Keratinocyte (primary cell): ENCODE measurements at regions not wholly inside any gene's neighbourhood (a gene's known extent, or its start where the extent isn't known, plus 50 kb on each side); places are given as distances from the start of the nearest gene placed in this dataset.

Experiments
- EZH2 ChIP-seq: IDR thresholded peaks from one replicate; pipeline ENCODE4 v1.6.1; 2012; ENCODE audit warnings: inconsistent platforms, mild to moderate bottlenecking, low read length, moderate library complexity
- TF ChIP-seq, protein P1 (sequence below), 3 experiments: IDR thresholded peaks in 1 of 3; conservative IDR thresholded peaks in 1 of 3; optimal IDR thresholded peaks in 1 of 3; 2 replicates in 2 of 3; 3 replicates in 1 of 3; pipeline versions ENCODE3 to v1.5.1; 2011; ENCODE audit warnings: low read length in 3 of 3, mild to moderate bottlenecking in 3 of 3, moderate library complexity in 2 of 3, control low read depth in 1 of 3, inconsistent platforms in 1 of 3; ENCODE audit not compliant: insufficient read depth in 2 of 3; ENCODE audit errors: extremely low read depth in 1 of 3

DNA sequence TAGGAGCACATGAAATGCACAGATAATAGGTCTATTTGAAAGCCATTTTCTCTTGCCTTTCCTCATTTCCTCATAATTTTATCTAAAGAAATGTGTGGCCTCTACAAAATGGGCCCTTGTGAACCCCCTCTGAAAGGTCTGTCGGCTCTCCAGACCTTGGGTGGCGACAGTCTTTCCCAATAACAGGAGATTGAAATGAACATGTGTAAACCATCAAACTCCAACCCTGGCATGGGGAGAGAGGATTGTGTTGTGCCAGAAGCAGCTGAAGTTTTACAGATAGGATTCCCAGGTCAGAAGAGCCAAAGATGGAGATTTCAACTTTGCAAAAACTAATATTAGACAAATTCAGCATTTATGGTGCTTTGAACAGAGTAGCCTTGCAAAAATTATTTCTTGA is 277.1 kb upstream of the ECI2 start:
- TF ChIP-seq, protein P1, sequence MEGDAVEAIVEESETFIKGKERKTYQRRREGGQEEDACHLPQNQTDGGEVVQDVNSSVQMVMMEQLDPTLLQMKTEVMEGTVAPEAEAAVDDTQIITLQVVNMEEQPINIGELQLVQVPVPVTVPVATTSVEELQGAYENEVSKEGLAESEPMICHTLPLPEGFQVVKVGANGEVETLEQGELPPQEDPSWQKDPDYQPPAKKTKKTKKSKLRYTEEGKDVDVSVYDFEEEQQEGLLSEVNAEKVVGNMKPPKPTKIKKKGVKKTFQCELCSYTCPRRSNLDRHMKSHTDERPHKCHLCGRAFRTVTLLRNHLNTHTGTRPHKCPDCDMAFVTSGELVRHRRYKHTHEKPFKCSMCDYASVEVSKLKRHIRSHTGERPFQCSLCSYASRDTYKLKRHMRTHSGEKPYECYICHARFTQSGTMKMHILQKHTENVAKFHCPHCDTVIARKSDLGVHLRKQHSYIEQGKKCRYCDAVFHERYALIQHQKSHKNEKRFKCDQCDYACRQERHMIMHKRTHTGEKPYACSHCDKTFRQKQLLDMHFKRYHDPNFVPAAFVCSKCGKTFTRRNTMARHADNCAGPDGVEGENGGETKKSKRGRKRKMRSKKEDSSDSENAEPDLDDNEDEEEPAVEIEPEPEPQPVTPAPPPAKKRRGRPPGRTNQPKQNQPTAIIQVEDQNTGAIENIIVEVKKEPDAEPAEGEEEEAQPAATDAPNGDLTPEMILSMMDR (optimal IDR thresholded peaks at IDR 0.05 in 1 of 3, IDR thresholded peaks at IDR 0.05 in 1 of 3, conservative IDR thresholded peaks at IDR 0.05 in 1 of 3; ENCODE audit: extremely low read depth in 1 of 3, insufficient read depth in 2 of 3, low read length in 3 of 3) = no peak
- TF ChIP-seq EZH2 = no peak
